CMK (cell line): ENCODE measurements at regions not wholly inside any gene's neighbourhood (a gene's known extent, or its start where the extent isn't known, plus 50 kb on each side); places are given as distances from the start of the nearest gene placed in this dataset.
"Not testable (repeated sequence)": the region's sequence is repeated elsewhere in the genome, so short reads cannot be mapped to it uniquely, and the experiment has no call there.

Experiments
- DNase-seq: peaks from one replicate; pipeline ENCODE4 v3.0.0-alpha.2; 2010; ENCODE audit warnings: low read depth

- DNase-seq = no peak
These were observed 151.4 kb upstream of the FERD3L start for GRCh38 chr7:19296617-19297016.

GRCh38 chr7:19295376-19295775, 150.2 kb upstream of the FERD3L start:
- no peak for DNase-seq

GRCh38 chr7:19294619-19295018, 149.4 kb upstream of the FERD3L start:
- no peak for DNase-seq

DNA sequence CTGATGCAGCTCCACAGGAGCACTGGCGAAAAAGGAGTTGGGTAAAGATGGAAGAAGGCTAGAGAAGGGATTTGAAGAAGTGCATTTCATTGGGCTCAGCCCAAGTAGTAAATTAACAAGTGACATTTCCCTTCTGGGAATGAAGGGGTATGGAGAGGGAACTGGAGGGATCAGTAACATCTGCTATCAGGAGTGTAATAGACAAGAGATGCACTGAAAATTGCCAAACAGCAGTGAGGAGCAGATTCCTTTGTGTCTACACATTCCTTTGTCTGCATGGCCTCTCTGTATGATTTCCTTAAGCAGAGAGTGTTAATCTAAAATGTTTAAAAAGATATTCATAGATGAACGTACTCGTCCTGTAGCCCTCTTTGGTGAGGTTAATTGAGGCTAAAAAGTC, 148.2 kb upstream of the FERD3L start:
- no peak for DNase-seq

DNA sequence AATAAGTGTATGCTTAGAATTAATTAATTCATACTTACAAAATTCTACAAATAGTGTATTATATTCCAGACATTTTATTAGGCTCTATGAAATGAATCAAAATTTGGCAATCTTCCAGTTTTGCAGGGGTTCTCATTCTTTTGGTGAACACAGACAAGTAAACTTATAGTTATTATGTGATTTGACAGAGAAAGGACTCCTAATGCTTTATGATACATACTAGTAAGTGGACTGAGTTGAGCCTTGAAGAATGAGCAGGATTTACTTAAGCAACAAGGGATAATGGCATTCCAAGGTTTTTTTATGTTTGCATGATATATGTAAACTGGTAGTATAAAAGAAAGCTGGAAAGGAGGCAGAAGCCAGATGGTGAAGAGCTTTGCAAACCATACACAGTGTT, 145.7 kb upstream of the FERD3L start:
- DNase-seq = no peak

DNA sequence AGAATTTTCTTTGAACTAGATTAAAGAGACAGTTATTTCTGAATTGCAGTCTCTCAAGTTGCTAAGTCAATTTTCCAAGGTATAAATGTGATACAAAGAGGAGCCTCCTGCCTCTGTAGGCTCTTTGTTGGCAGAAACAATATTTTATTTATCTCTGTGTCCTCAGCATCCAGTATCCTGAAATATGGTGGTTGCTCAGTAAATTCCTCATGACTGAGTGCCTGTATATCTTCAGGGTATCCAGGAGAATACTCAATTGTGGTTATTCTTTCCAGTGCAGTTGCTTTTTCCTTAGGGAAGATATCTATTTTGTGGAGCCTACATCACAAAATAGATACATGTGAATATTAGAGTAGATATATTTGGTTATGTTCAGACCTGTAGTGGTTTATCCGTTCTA, 144.8 kb upstream of the FERD3L start:
- no peak for DNase-seq

- DNase-seq = no peak
These were observed 139.5 kb upstream of the FERD3L start for GRCh38 chr7:19284596-19285300.

- no peak for DNase-seq
These were observed 138.9 kb upstream of the FERD3L start for GRCh38 chr7:19284136-19284535.

GRCh38 chr7:19275000-19275399, 129.8 kb upstream of the FERD3L start:
- DNase-seq = no peak

- DNase-seq = not testable (repeated sequence)
These were observed 127.1 kb upstream of the FERD3L start for GRCh38 chr7:19272329-19272728.

DNA sequence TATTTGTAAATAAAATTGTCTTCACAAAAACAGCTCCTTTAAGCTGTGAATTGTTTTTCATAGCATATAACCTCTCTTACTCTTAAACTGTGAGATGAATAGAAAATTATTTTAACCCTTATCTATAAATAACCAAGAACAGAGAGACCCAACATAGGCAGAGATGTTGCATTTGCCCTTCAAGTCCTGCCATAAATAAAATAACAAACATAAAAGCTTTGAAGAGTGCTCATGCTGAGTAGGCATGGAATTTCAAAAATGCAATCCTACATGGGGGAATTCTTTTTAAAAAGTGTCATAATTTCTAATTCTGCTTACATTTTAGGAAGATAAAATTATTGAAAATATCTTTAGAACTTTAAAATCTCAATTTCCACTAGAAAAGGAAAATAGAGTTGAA, 124.1 kb upstream of the FERD3L start:
- no peak for DNase-seq

DNA sequence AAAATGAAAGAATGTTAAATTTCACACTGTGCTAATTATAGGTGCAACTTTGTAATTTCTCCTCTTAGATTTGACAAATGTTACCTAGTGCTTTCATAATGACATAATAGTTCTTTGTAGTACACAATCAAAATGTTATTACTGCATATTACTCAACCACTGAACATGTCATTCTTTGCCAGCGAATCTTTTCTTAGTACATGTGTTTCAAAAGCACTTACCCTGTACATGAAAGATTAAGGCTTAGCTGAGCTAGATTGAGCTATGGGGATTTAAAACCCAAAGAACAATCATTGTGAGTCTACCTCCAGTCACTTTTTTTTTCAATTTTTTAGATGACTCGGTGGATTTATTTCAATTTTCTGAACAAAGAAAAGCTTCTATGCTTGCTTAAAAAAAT, 123.5 kb upstream of the FERD3L start:
- no peak for DNase-seq

- DNase-seq = no peak
These were observed 117.6 kb upstream of the FERD3L start for GRCh38 chr7:19262826-19263225.

GRCh38 chr7:19249281-19249680, 104.1 kb upstream of the FERD3L start:
- no peak for DNase-seq

DNA sequence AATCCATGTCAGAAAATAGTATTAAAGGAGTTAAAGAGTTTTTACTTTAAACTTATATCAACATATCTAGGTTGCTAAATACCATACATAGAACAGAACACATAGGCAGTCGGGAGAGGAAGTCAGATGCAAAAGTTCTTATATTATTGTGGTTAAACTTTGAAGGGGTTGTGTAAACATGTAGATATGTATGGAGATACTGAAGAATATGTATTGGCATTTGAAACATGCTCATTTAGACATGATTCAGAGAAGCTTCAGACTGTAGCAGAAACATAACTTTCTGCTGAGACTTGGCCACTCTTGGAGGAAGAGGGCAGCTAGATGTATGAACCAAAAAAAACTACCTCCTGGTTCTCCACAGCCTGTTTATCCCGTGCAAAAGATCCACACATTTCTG, 103.5 kb upstream of the FERD3L start:
- no peak for DNase-seq

GRCh38 chr7:19248115-19248514, 102.9 kb upstream of the FERD3L start:
- DNase-seq = no peak

DNA sequence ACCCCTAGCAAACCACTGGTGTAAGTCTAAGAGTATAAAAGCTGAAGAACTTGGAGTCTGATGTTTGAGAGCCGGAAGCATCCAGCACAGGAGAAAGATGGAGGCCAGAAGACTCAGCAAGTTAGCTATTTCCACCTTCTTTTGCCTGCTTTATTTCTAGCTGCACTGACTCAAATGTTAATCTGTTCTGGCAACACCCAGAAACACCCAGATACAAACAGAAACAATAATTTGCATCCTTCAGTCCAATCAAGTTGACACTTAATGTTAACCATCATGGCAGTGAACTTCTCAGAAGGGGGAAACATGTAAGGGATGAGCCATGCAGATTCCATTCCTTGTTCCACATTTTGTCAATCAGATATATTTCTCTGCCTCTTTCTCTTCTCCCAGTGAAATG, 101.8 kb upstream of the FERD3L start:
- no peak for DNase-seq

GRCh38 chr7:19242246-19242645, 97.0 kb upstream of the FERD3L start:
- DNase-seq = no peak

GRCh38 chr7:19239951-19240350, 94.7 kb upstream of the FERD3L start:
- no peak for DNase-seq

DNA sequence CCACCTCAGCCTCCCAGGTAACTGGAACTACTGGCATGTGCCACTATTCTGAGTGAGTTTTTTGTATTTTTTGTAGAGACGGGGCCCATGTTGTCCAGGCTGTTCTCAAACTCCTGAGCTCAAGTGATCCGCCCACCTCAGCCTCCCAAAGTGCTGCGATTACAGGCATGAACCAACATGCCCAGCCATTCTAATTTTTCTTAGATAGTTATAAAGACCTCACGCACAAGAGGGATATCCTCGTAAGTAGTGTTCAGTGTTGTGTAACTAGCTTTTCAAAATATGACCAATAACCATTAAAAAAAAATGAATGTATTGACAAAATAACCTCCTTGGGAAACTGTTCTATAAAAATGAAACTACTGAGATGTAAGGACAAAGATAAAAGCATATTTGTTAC, 90.5 kb upstream of the FERD3L start:
- DNase-seq = no peak

- no peak for DNase-seq
These were observed 79.7 kb upstream of the FERD3L start for GRCh38 chr7:19224951-19225350.

- DNase-seq = no peak
These were observed 70.2 kb upstream of the FERD3L start for GRCh38 chr7:19215412-19215811.

DNA sequence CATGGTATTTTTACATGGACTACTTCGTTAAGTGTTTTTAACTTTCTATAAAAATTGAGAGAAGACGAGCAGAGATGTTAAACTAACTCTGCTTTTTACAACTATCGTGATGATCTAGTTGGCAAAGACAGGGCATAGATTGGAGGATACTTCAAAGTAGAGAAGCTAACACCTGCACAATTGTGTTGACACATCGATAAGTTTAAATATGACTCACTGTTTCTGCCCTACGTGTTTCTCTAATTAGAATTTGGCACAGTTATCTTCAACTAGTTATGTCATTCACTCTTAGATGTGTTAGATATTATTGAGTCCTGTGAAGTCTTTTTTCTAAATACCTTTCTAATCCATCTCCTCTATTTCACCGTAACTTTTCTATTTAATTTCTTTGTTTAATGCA, 68.5 kb upstream of the FERD3L start:
- no peak for DNase-seq

DNA sequence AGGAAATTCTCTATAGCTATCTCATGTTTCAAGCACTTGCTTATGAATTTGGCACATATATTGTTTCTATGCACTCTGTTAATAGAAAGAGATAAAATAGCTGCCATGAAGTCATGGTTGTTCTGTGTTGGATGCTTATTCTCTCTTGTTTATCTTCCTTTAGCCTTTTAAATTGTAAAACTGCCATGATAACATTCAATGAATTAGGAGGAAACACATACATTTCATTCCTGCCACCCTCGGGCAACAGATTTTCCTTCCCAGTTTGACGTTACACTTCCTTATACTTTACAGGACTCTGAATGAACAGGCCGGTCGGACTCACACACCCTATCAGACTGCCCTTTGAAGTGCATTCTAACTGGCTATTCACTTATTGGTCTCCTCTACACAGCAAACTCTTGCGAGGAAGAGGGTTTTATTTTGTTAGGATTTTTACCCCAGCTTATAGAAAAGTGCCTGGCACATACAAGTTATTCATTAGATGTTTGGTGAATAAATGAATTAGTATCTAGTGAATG, 65.7 kb upstream of the FERD3L start:
- DNase-seq = no peak
